ENCODE measurements at regions not wholly inside any gene's neighbourhood (a gene's known extent, or its start where the extent isn't known, plus 50 kb on each side); places are given as distances from the start of the nearest gene placed in this dataset.

GRCh38 chr2:166805753-166806152 lies 82.5 kb upstream of the XIRP2 start:
- no peak overlapping the region for H3K4me3 Mint-ChIP-seq
- Histone ChIP-seq H2AFZ (ENCODE audit: insufficient read depth, low read depth, low read length, poor library complexity, severe bottlenecking) (no peak overlapping the region), H3K36me3 (replicated peaks in 1 of 2; ENCODE audit: control insufficient read depth in 1 of 2, insufficient read depth in 2 of 2, low read length in 2 of 2) (no peaks in the 10 kb centered on the region), H3K79me2 (ENCODE audit: insufficient read depth, low read length) (no peaks in the 10 kb centered on the region), H3K27me3 (ENCODE audit: control insufficient read depth in 2 of 2, insufficient read depth in 2 of 2, low read length in 2 of 2) (no peaks in the 10 kb centered on the region), H4K20me1 (ENCODE audit: insufficient read depth, low read length) (no peaks in the 10 kb centered on the region), H3K4me3 (replicated peaks in 1 of 3; ENCODE audit: low read depth in 2 of 3, low read length in 3 of 3) (no peak overlapping the region), H3K9ac (ENCODE audit: insufficient read depth, low read length, poor library complexity, severe bottlenecking) (no peak overlapping the region), H3K9me3 (replicated peaks in 1 of 2; ENCODE audit: control insufficient read depth in 1 of 2, insufficient read depth in 1 of 2, low read length in 2 of 2) (peaks cover 0 to 2% of the 10 kb centered on the region in 2 donors), H3K27ac (ENCODE audit: low read depth in 1 of 2, low read length in 2 of 2) (no peak overlapping the region), H3K4me2 (replicated peaks; ENCODE audit: extremely low read depth, low read length, poor library complexity, severe bottlenecking) (no peak overlapping the region), H3K4me1 (ENCODE audit: control insufficient read depth in 1 of 2, insufficient read depth in 2 of 2, low read length in 2 of 2) (no peaks in the 10 kb centered on the region)
- no peak overlapping the region for H3K27ac Mint-ChIP-seq
- intact Hi-C loops (cut with micrococcal nuclease): no loop called here
- no CpG with 5 or more reads among the region's 2 CpGs for WGBS (ENCODE audit: insufficient coverage)
- no peaks in the 10 kb centered on the region for H3K4me1 Mint-ChIP-seq
- DNase-seq: no peak
- peaks cover 0 to 4% (median 0%) of the 10 kb centered on the region in 7 donors for H3K9me3 Mint-ChIP-seq
- no peak for TF ChIP-seq CTCF (IDR thresholded peaks at IDR 0.05)
- no peaks in the 10 kb centered on the region for H3K27me3 Mint-ChIP-seq (ENCODE audit: low read depth in 3 of 3)
- no peaks in the 10 kb centered on the region for H3K36me3 Mint-ChIP-seq

- Mint-ChIP-seq H3K27me3 (ENCODE audit: low read depth in 3 of 3) (no peaks in the 10 kb centered on the region), H3K27ac (no peak overlapping the region), H3K36me3 (no peaks in the 10 kb centered on the region), H3K4me1 (no peaks in the 10 kb centered on the region), H3K4me3 (no peak overlapping the region), H3K9me3 (peaks cover 0 to 4% (median 0%) of the 10 kb centered on the region in 7 donors)
- H3K27me3 ChIP-seq (ENCODE audit: control insufficient read depth in 2 of 2, insufficient read depth in 2 of 2, low read length in 2 of 2): no peaks in the 10 kb centered on the region
- H4K20me1 ChIP-seq (ENCODE audit: insufficient read depth, low read length): no peaks in the 10 kb centered on the region
- peaks cover 0 to 2% of the 10 kb centered on the region in 2 donors for H3K9me3 ChIP-seq (replicated peaks in 1 of 2; ENCODE audit: control insufficient read depth in 1 of 2, insufficient read depth in 1 of 2, low read length in 2 of 2)
- no peak overlapping the region for H3K4me3 ChIP-seq (replicated peaks in 1 of 3; ENCODE audit: low read depth in 2 of 3, low read length in 3 of 3)
- DNase-seq: no peak
- H3K4me2 ChIP-seq (replicated peaks; ENCODE audit: extremely low read depth, low read length, poor library complexity, severe bottlenecking): no peak overlapping the region
- no peak overlapping the region for H3K27ac ChIP-seq (ENCODE audit: low read depth in 1 of 2, low read length in 2 of 2)
- 18% methylated on average over 1 of the region's 6 CpGs for WGBS (ENCODE audit: insufficient coverage)
- intact Hi-C loops (cut with micrococcal nuclease): no loop called here
- H3K79me2 ChIP-seq (ENCODE audit: insufficient read depth, low read length): no peaks in the 10 kb centered on the region
- H2AFZ ChIP-seq (ENCODE audit: insufficient read depth, low read depth, low read length, poor library complexity, severe bottlenecking): no peak overlapping the region
- H3K36me3 ChIP-seq (replicated peaks in 1 of 2; ENCODE audit: control insufficient read depth in 1 of 2, insufficient read depth in 2 of 2, low read length in 2 of 2): no peaks in the 10 kb centered on the region
- H3K4me1 ChIP-seq (ENCODE audit: control insufficient read depth in 1 of 2, insufficient read depth in 2 of 2, low read length in 2 of 2): no peaks in the 10 kb centered on the region
- no peak for TF ChIP-seq CTCF (IDR thresholded peaks at IDR 0.05)
- H3K9ac ChIP-seq (ENCODE audit: insufficient read depth, low read length, poor library complexity, severe bottlenecking): no peak overlapping the region
Measured at GRCh38 chr2:166803373-166804000, 84.8 kb upstream of the XIRP2 start.
